ENCODE measurements at regions not wholly inside any gene's neighbourhood (a gene's known extent, or its start where the extent isn't known, plus 50 kb on each side); places are given as distances from the start of the nearest gene placed in this dataset.

DNA sequence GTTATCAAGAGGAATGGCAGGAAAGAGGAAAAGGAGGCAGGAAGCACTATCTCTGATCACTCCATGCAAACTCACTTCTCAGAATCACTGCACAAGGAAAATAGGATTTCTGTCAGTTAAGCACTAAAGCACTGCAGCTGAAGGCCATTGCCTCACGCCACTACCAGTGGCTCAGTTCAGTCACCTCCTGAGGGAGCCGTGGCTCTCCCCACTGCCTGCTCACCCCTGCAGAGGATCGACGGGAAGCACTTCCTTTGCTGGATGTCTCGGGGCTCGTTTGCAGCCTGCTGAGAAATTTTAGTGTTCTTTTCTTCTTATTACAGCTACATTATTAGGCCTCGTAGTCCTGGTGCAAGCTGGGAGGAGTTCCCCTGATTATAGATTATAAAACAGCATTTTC, 90.1 kb upstream of the ADCY1 start:
- TF ChIP-seq POLR2AphosphoS5 (IDR thresholded peaks at IDR 0.05; ENCODE audit: low read depth, low read length), result no peak
- TF ChIP-seq POLR2A (IDR thresholded peaks at IDR 0.05; ENCODE audit: low read depth, low read length), result no peak
- no peak for TF ChIP-seq TAF1 (IDR thresholded peaks at IDR 0.05; ENCODE audit: borderline replicate concordance, low read depth, low read length)

All from GM12892 (cell line).